ENCODE measurements at regions not wholly inside any gene's neighbourhood (a gene's known extent, or its start where the extent isn't known, plus 50 kb on each side); places are given as distances from the start of the nearest gene placed in this dataset.
A peak's percentile ranks its signal among the peaks of the same experiment; 100 is the strongest.

- DNase-seq: no peak
These were observed 156.1 kb upstream of the VLDLR start for GRCh38 chr9:2465516-2465915.

- no peak for DNase-seq
These were observed 155.6 kb upstream of the VLDLR start for GRCh38 chr9:2465921-2466460.

- no peak for DNase-seq
These were observed 154.9 kb upstream of the VLDLR start for GRCh38 chr9:2466703-2467102.

- DNase-seq: peak in 2 of 3 donors; percentile 15 to 16
These were observed 151.8 kb upstream of the VLDLR start for GRCh38 chr9:2469681-2470221.

- no peak for DNase-seq
These were observed 147.9 kb upstream of the VLDLR start for GRCh38 chr9:2473681-2474080.

GRCh38 chr9:2477755-2478154, 143.8 kb upstream of the VLDLR start:
- DNase-seq: no peak

GRCh38 chr9:2478421-2478820, 143.2 kb upstream of the VLDLR start:
- DNase-seq: no peak

GRCh38 chr9:2479056-2479565, 142.5 kb upstream of the VLDLR start:
- no peak for DNase-seq

- no peak for DNase-seq
These were observed 141.2 kb upstream of the VLDLR start for GRCh38 chr9:2480255-2480837.

GRCh38 chr9:2481216-2481615, 140.4 kb upstream of the VLDLR start:
- no peak for DNase-seq

GRCh38 chr9:2486988-2487387, 134.6 kb upstream of the VLDLR start:
- no peak for DNase-seq

- no peak for DNase-seq
These were observed 131.7 kb upstream of the VLDLR start for GRCh38 chr9:2489838-2490314.

- DNase-seq: no peak
These were observed 129.4 kb upstream of the VLDLR start for GRCh38 chr9:2492161-2492560.

- peak in 2 of 3 donors; percentile 1 to 22 for DNase-seq
These were observed 128.5 kb upstream of the VLDLR start for GRCh38 chr9:2493109-2493508.

- DNase-seq: no peak
These were observed 128.1 kb upstream of the VLDLR start for GRCh38 chr9:2493529-2493928.

- no peak for DNase-seq
These were observed 127.0 kb upstream of the VLDLR start for GRCh38 chr9:2494562-2494961.

GRCh38 chr9:2495221-2496005, 126.2 kb upstream of the VLDLR start:
- no peak for DNase-seq

- DNase-seq: no peak
These were observed 125.4 kb upstream of the VLDLR start for GRCh38 chr9:2496169-2496568.

GRCh38 chr9:2496934-2497333, 124.7 kb upstream of the VLDLR start:
- no peak for DNase-seq

- DNase-seq: peak in 2 of 3 donors; percentile 1 to 4
These were observed 123.8 kb upstream of the VLDLR start for GRCh38 chr9:2497666-2498400.

- no peak for DNase-seq
These were observed 119.4 kb upstream of the VLDLR start for GRCh38 chr9:2502210-2502609.

GRCh38 chr9:2502760-2503159, 118.8 kb upstream of the VLDLR start:
- no peak for DNase-seq

GRCh38 chr9:2506321-2506720, 115.3 kb upstream of the VLDLR start:
- DNase-seq: no peak
